ENCODE measurements at regions not wholly inside any gene's neighbourhood (a gene's known extent, or its start where the extent isn't known, plus 50 kb on each side); places are given as distances from the start of the nearest gene placed in this dataset.
"Not testable (repeated sequence)": the region's sequence is repeated elsewhere in the genome, so short reads cannot be mapped to it uniquely, and the experiment has no call there.

- peak; percentile 84 for DNase-seq
These were observed 669.4 kb upstream of the CITED2 start for GRCh38 chr6:140043762-140044378.

DNA sequence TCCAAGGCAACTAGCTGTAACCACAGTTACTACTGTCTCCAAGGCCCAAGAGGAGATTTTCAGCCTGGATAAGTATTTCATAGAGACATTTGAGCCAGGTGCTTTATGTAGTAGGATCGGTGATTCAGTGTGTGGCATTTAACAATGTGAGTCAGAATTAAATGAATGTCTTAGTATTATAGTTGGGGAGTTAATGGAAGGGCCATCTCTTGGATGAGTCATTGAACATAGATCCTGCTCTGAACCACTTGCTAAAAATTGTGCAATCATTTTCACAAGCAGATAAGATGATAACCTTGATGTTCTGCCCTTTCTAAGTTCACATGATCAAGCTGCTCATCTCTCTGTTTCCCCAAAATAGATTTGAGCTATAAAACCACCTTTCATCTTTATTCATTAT is 668.9 kb upstream of the CITED2 start:
- peak; percentile 97 for DNase-seq

DNA sequence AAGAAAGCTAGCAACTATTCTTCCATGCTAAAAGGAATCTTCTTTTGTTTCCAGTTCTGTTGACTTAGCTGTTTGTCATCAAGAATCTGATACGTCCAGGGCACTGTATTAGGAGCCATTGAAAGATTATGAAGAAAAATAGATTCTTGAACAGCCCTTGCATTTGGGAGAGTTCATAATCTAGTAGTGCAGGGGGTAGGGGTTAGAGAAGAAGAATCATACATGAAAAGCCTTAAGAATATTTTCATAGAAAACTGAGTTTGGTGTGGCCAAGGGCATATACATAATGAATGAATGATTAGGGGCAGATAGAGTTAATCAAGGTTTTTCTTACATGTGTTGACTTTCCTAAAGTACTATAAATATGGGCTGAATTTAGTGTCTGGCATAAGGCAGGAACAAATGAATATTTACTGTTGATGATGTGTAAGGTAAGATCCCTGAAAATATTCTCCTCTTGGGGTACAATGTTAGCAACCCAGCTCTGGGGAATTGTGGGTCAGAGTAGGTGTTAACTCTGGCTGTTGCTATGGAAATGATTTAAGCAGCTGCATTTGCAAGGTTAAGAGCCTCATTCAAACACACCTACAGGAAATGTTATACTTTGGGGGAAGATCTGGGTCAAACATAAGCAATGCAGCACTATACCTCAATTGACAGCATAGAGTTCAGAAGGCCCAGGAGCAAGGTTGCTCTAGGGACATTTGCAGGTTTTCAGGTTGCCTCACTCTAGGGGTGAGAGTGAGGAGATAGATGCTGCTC is 667.3 kb upstream of the CITED2 start:
- DNase-seq, result no peak

DNA sequence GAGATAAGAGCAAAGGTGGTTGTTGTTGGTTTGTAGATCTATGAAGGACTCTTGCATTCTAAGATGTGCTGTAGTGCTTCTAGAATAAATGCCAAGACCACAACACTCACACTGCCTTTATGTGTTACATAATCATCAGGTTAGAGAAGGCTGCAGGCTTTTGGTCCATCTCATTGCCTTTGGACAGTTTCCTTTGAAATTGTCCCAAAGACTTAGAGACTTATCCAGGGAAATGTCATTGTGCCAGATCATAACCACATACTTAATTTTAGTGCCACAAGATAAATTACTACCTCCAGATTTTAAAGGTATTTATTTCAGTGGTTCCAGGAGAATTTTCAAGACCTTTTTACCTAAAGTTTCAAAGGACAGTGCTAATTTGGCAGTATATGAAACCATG is 666.6 kb upstream of the CITED2 start:
- no peak for DNase-seq

DNA sequence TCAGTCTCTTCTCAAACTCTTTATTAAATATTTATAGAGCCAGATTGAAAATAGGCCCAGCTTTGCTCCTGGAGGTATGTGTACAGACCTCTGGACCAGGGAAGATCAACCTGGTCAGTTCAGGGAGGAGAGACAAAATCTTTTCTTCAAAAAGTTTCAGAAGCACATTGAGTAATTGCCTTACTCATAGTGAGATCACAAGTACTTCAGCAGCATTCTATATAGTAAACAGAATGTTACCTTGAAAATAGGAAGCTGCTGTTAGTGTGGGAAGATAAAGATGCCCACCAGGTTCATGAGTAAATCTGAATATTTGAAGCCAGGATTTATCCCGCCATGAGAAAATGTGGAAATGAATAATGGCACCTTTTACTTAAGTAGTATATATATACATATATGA is 665.9 kb upstream of the CITED2 start:
- DNase-seq, result peak; percentile 39

DNA sequence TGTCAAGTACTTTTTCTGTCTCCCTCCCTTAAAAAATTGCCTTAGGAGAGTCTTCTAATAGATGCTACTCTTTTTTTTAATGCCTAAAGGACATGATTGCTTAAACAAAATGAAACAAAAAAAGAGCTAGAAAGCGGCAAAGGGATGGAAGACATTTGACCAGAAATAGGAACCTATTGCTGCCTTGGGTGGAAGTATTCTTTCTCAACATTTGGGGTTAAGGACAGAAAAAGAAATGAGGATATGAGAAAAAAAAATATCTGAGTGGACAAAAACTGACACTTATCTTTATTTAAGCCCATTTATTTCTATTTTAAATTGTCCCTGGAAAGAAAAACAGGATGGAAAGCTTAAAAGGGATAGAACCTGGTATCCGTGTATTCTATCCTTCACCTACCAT is 664.9 kb upstream of the CITED2 start:
- DNase-seq, result no peak

DNA sequence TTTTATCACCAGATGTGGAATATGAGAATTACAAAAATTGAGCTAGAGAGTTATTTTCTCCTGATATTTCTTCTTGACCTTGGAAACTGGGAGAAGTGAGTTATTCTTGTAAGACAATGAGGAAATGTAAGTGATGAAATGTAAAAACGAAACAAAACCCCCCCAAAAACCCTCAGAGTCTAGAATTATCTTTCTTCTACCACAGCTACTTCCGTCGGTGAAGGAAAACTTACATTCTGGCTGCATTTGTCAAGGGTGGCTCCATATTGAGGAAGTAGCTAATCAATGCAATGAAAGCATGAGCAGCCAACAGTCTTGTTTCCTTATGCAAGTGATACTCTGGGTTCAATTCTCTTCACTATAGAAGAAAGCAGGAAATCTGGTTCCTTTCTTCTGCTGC is 661.7 kb upstream of the CITED2 start:
- no peak for DNase-seq

GRCh38 chr6:140032189-140032588 is 657.7 kb upstream of the CITED2 start:
- no peak for DNase-seq

DNA sequence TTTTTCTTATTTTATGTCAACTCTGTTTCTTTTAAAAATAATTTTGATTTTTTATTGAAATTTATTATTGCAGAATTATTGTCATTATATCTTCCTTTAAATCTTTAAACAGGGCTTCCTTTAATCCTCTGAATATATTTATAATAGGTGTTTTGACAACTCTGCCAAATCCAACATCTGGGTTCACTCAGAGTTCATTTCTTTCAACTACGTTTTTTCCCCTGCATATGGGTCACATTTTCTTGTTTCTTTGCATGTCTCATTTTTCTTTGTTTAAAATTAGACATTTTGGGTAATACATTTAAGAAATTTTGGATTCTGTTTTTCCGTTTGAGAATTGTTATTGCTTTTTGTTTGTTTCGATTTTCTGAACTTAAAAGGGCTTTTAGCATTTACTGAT is 655.1 kb upstream of the CITED2 start:
- DNase-seq, result peak; percentile 13

DNA sequence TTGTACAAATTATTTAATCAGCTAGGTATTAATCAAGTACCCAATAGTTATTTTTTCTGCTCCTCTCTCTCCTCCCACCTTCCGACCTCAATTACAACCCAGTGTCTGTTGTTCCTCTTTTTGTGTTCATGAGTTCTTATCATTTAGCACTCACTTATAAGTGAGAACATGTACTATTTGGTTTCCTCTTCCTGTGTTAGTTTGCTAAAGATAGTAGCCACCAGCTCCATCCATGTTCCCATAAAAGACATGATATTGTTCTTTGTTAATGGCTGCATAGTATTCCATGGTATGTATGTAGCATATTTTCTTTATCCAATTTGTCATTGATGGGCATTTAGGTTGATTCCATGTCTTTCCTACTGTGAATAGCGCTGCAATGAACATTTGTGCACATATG is 652.8 kb upstream of the CITED2 start:
- no peak for DNase-seq

DNA sequence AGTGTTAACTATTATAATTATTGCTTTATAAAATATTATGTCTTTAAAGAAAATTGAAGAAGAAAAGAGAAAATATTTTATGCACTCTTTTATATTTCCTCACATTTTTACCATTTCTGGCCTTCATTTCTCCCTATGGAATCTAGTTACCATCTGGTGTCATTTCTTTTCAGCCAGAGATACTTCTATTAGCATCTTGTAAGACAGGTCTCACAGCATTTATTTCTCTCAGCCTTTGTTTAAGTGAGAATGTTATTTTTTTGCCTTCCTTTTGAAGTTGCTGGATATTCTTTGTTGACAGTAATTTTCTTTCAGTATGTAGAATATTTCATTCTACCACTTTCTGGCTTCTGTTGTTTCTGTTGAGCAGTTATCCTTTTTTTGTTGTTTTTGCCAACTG is 652.1 kb upstream of the CITED2 start:
- no peak for DNase-seq

DNA sequence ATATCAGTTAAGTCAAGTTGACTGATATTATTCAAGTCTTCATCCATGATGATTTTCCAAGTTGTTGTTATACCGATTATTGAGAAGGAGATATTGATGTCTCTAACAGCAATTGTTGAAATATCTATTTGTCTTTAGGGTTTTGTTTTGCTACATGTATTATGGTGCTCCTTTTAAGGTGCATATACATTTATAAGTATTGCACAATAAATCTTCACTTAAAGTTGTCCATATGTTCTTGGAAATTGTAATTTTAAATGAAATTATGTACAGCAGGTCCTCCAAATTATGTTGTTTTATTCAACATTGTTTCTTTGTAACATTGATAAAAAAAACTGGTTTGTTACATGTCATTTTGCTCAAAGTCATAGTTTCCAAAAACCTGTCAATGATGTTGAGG is 650.7 kb upstream of the CITED2 start:
- no peak for DNase-seq

GRCh38 chr6:140020207-140020791 is 645.9 kb upstream of the CITED2 start:
- DNase-seq, result no peak

DNA sequence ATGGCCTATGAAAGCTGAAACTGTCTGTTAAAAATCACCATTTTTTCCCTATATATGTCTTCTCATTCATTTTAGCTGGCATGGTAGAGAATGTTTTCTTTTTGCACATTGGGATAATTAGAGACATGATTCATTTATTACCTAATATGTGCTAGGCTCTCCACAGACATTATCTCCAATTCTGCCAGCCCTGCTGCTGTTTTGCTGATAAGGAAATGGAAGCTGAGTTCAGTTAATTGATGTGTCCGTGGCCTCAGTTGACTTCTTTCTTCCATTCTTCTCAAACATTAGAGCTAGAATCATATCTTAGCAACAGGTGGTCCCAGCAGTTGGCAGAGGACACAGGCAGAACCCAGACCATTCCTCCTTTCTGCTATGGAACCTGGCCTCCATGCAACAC is 644.1 kb upstream of the CITED2 start:
- no peak for DNase-seq

DNA sequence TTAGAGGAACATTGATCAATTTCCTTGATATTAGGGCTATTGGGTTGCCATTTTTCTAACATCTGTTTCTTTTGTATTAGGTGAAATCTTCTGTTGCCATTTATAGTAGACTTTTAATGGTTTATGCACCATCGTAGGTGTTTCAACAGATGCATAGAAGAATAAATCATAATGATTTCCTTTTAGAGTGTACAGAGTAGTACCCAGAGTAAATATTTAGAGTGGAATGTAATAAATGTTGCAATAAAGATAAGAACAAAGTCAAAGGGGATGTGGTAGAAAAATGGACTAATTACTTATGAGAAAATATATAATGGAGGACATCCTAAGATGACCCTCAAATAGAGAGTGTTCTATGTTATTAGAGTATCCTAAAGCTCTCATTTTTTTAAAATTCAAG is 643.0 kb upstream of the CITED2 start:
- no peak for DNase-seq

GRCh38 chr6:140012150-140012549 is 637.7 kb upstream of the CITED2 start:
- no peak for DNase-seq

GRCh38 chr6:140011537-140011936 is 637.1 kb upstream of the CITED2 start:
- no peak for DNase-seq

DNA sequence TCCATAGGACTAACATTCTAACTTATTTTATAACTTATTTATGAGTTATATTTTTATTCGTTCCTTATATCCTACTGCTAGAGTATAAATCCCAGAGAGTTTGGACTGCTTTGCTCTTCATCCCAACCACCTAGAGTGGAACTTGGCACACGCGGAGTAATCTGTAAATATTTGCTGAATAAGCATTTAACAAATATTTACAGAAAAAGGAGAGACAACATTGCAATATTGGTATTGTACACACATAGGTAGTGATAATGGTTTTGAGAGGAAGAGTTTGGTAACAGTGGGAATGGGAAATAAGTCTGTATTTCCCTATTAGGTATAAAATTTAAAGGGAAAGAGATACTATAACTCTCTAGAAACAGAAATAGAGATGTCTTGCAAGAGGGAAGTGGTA is 634.8 kb upstream of the CITED2 start:
- DNase-seq, result no peak

DNA sequence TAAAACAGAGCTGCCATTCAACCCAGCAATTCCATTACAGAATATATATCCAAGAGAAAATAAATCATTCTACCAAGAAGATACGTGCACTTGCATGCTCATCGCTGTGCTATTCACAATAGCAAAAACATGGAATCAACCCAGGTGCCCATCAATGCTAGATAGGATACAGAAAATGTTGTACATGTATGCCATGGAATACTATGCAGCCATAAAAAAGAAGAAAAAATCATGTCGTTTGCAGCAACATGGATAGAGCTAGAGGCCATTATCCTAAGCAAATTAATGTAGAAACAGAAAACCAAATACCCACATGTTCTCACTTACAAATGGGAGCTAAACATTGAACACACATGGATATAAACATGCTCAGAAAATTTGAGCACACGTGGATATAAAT is 633.1 kb upstream of the CITED2 start:
- no peak for DNase-seq

GRCh38 chr6:140003217-140003616 is 628.8 kb upstream of the CITED2 start:
- DNase-seq, result no peak

- peak; percentile 88 for DNase-seq
These were observed 628.1 kb upstream of the CITED2 start for GRCh38 chr6:140002396-140003022.

GRCh38 chr6:140001821-140002341 is 627.4 kb upstream of the CITED2 start:
- peak; percentile 94 for DNase-seq

- DNase-seq, result peak; percentile 25
These were observed 626.6 kb upstream of the CITED2 start for GRCh38 chr6:140001005-140001404.

DNA sequence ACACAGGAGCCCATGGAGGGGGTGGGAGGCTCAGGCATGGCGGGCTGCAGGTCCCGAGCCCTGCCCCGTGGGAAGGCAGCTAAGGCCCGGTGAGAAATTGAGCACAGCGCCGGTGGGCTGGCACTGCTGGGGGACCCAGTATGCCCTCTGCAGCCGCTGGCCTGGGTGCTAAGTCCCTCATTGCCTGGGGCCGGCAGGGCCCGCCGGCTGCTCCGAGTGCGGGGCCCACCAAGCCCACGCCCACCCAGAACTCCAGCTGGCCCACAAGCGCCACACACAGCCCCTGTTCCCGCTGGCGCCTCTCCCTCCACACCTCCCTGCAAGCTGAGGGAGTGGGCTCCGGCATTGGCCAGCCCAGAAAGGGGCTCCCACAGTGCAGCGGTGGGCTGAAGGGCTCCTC is 625.2 kb upstream of the CITED2 start:
- DNase-seq, result not testable (repeated sequence)

All from fibroblast of skin of right biceps (primary cell).